Nephron progenitor cell (in vitro differentiated cells): ENCODE measurements at regions not wholly inside any gene's neighbourhood (a gene's known extent, or its start where the extent isn't known, plus 50 kb on each side); places are given as distances from the start of the nearest gene placed in this dataset.
A peak's percentile ranks its signal among the peaks of the same experiment; 100 is the strongest.

Experiments used
- DNase-seq: peaks from one replicate; pipeline ENCODE4 v3.0.0; 2021
- H3K27ac Mint-ChIP-seq: 2 replicates; pipeline ENCODE4 v1.8.0; 2021; ENCODE audit warnings: mild to moderate bottlenecking, moderate library complexity, mixed read lengths
- H3K27me3 Mint-ChIP-seq: 2 replicates; pipeline ENCODE4 v1.8.0; 2021; ENCODE audit warnings: mild to moderate bottlenecking, low read depth, mixed read lengths; ENCODE audit not compliant: poor library complexity
- H3K36me3 Mint-ChIP-seq: 2 replicates; pipeline ENCODE4 v1.8.0; 2021; ENCODE audit warnings: low read depth, mixed read lengths
- H3K4me1 Mint-ChIP-seq: 2 replicates; pipeline ENCODE4 v1.8.0; 2021; ENCODE audit warnings: mixed read lengths
- H3K4me3 Mint-ChIP-seq: 2 replicates; pipeline ENCODE4 v1.8.0; 2021; ENCODE audit warnings: mild to moderate bottlenecking, moderate library complexity, mixed read lengths
- H3K9me3 Mint-ChIP-seq: 2 replicates; pipeline ENCODE4 v1.8.0; 2021; ENCODE audit warnings: mild to moderate bottlenecking, moderate library complexity, mixed read lengths
- CTCF ChIP-seq: fragments of 200-600 bp; sonication (generic); IDR thresholded peaks from 2 replicates; pipeline ENCODE4 v1.5.0; 2021; ENCODE audit warnings: antibody characterized with exemption

GRCh38 chr16:31695667-31696066 lies 168.0 kb downstream of the AHSP start:
- H3K9me3 Mint-ChIP-seq: peaks cover 7% of the 10 kb centered on the region
- no peak overlapping the region for H3K27ac Mint-ChIP-seq
- no peaks in the 10 kb centered on the region for H3K4me1 Mint-ChIP-seq
- TF ChIP-seq CTCF: no peak
- no peaks in the 10 kb centered on the region for H3K36me3 Mint-ChIP-seq
- H3K27me3 Mint-ChIP-seq: peaks cover 31% of the 10 kb centered on the region
- H3K4me3 Mint-ChIP-seq: no peak overlapping the region
- no peak for DNase-seq

DNA sequence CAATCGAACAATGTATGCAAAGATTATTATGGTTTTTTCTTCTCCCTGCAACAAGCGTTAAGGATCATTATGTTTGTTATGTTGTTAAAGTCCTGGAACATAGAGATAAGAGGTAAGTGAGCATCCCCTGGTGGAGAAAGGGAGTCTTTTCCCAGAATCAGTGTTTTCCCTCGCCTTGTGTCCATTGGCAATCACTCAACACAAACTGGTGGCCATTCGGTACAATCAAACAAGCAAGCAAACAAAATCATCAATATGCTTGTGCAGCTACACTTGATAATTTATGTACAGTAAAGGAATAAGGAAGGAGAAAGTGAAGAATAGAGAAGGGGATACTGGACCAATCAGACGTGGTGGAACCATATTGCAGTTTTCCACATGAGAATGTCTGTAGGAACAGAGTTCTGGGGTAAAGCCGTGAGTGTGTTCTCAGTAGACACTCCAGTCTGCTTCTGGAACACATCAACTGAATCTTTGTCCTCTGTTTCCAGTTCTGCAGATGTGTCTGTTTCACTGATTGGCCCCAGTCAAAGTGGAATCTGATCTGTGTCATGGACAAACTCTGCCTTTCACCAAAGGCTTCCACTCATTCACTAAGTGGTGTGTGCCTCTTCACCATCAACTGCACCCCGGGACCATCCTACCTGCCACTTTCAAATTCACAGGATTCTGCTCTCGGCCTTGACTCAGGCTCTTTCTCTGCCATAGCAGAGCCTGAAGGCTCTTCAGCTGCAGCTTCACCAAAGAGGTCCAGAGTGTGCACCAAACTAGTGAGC lies 169.5 kb downstream of the AHSP start:
- no peak for DNase-seq
- Mint-ChIP-seq H3K4me3 (no peak overlapping the region), H3K27me3 (peaks cover 32% of the 10 kb centered on the region), H3K36me3 (no peaks in the 10 kb centered on the region), H3K27ac (no peak overlapping the region), H3K9me3 (no peaks in the 10 kb centered on the region), H3K4me1 (peaks cover 12% of the 10 kb centered on the region)
- TF ChIP-seq CTCF: peak; percentile 64

GRCh38 chr16:31697744-31698125 lies 170.0 kb downstream of the AHSP start:
- TF ChIP-seq CTCF: no peak

GRCh38 chr16:31698901-31699300 lies 171.2 kb downstream of the AHSP start:
- Mint-ChIP-seq H3K36me3 (peaks cover 10% of the 10 kb centered on the region), H3K27me3 (peaks cover 32% of the 10 kb centered on the region), H3K4me3 (no peak overlapping the region), H3K9me3 (no peaks in the 10 kb centered on the region), H3K4me1 (peaks cover 12% of the 10 kb centered on the region), H3K27ac (no peak overlapping the region)
- no peak for DNase-seq
- TF ChIP-seq CTCF: no peak

More at GRCh38 chr16:31697744-31698125, 170.0 kb downstream of the AHSP start:
- no peak overlapping the region for H3K4me3 Mint-ChIP-seq
- H3K9me3 Mint-ChIP-seq: no peaks in the 10 kb centered on the region
- H3K36me3 Mint-ChIP-seq: peaks cover 6% of the 10 kb centered on the region
- H3K27me3 Mint-ChIP-seq: peaks cover 32% of the 10 kb centered on the region
- H3K27ac Mint-ChIP-seq: no peak overlapping the region
- no peak for DNase-seq
- H3K4me1 Mint-ChIP-seq: peaks cover 12% of the 10 kb centered on the region

GRCh38 chr16:31699601-31700000 lies 171.9 kb downstream of the AHSP start:
- Mint-ChIP-seq H3K36me3 (peaks cover 14% of the 10 kb centered on the region), H3K9me3 (no peaks in the 10 kb centered on the region), H3K27me3 (peaks cover 32% of the 10 kb centered on the region), H3K4me1 (peaks cover 12% of the 10 kb centered on the region), H3K4me3 (peak overlapping the region; percentile 90), H3K27ac (no peak overlapping the region)
- TF ChIP-seq CTCF: no peak
- no peak for DNase-seq

GRCh38 chr16:31700200-31700529 lies 172.5 kb downstream of the AHSP start:
- H3K36me3 Mint-ChIP-seq: peaks cover 14% of the 10 kb centered on the region
- H3K9me3 Mint-ChIP-seq: no peaks in the 10 kb centered on the region
- peaks cover 32% of the 10 kb centered on the region for H3K27me3 Mint-ChIP-seq
- no peak for TF ChIP-seq CTCF
- peaks cover 12% of the 10 kb centered on the region for H3K4me1 Mint-ChIP-seq
- DNase-seq: no peak
- H3K27ac Mint-ChIP-seq: no peak overlapping the region
- H3K4me3 Mint-ChIP-seq: peak overlapping the region; percentile 90
